PC-9 (cell line): ENCODE measurements at regions not wholly inside any gene's neighbourhood (a gene's known extent, or its start where the extent isn't known, plus 50 kb on each side); places are given as distances from the start of the nearest gene placed in this dataset.

ENCODE experiments used
- CTCF ChIP-seq: fragments of 200-600 bp; sonication (generic); conservative IDR thresholded peaks from 2 replicates; pipeline ENCODE4 v1.6.1; 2017; ENCODE audit warnings: mixed run types, antibody characterized with exemption, mild to moderate bottlenecking, moderate library complexity
- EZH2 ChIP-seq: fragments of 200-600 bp; sonication (generic); IDR thresholded peaks from 2 replicates; pipeline ENCODE4 v1.8.0; 2017; ENCODE audit warnings: antibody characterized with exemption, low read depth

GRCh38 chr2:172244419-172245130 lies 141.9 kb upstream of the DLX2 start:
- no peak for TF ChIP-seq CTCF
- TF ChIP-seq EZH2: no peak
